Pancreas (tissue), 10 donors: ENCODE measurements at regions not wholly inside any gene's neighbourhood (a gene's known extent, or its start where the extent isn't known, plus 50 kb on each side); places are given as distances from the start of the nearest gene placed in this dataset.

Experiments
- ATAC-seq, 4 donors: fragments of 200-7000 bp; cut with Tn5 transposase; one replicate each; pipeline versions ENCODE4 v1.8.0 to v1.9.1; 2020; ENCODE audit warnings: mild to moderate bottlenecking in 4 of 4, moderate library complexity in 4 of 4
- DNase-seq, 6 donors: peaks; one replicate each; pipeline ENCODE4 v3.0.0-alpha.2; 2020
- FAIRE-seq: peaks from 2 replicates; lab custom pipeline; 2012; peaks lifted over from hg19 to GRCh38; lab: Jason Lieb, UNC
- H3K27ac ChIP-seq, 4 donors: fragments of 200-600 bp; sonication (generic); 1 replicate in 3 of 4; 2 replicates in 1 of 4; pipeline versions ENCODE4 v1.5.0 to v1.8.0; 2020
- H3K27me3 ChIP-seq, 4 donors: fragments of 200-600 bp; one replicate each; pipeline ENCODE4 v1.8.0; 2021
- H3K36me3 ChIP-seq, 3 donors: fragments of 200-600 bp; sonication (generic) in 1 of 3; one replicate each; pipeline versions ENCODE4 v1.5.0 to v1.8.0; 2020 to 2021
- H3K4me1 ChIP-seq, 3 donors: fragments of 200-600 bp; one replicate each; pipeline ENCODE4 v1.8.0; 2021
- H3K4me3 ChIP-seq, 4 donors: fragments of 200-600 bp; sonication (generic) in 2 of 4; one replicate each; pipeline versions ENCODE4 v1.5.0 to v1.8.0; 2020 to 2021
- H3K9me3 ChIP-seq, 4 donors: fragments of 200-600 bp; one replicate each; pipeline ENCODE4 v1.8.0; 2021
- WGBS, 2 donors: extraction: QIAGEN DNeasy Blood & Tissue Kit; methylation state at CpG; one replicate each; pipeline ENCODE4 v1.1.7; 2013; 5-methylcytosine and 5-hydroxymethylcytosine counted together
- intact Hi-C, 3 donors: fragments of 100-400 bp; cut with DNase I; formaldehyde crosslinking; loops; one replicate each; pipeline versions ENCODE4 v1.11.1 to v1.14.2; 2022
- TF ChIP-seq, protein P1 (sequence below), 4 donors: fragments of 200-600 bp; sonication (generic) in 3 of 4; IDR thresholded peaks; one replicate each; pipeline versions ENCODE4 v1.5.0 to v1.8.0; 2021; ENCODE audit warnings: antibody characterized with exemption in 4 of 4
- donor health status: healthy with polysubstance abuse.
- donor health status: DM: no; HTN: no; CAD: no; lungs with moderate emphysema.
- donor health status: DM: no; HTN: no; CAD: no.
- donor health status: control.
- donor health status: control.
- donor health status: Bipolar disorder and iron deficiency.
- donor health status: DM: yes; HTN: yes; CAD: no.
- donor health status: DM: no; HTN: no; CAD: no.
- donor health status: DM: no; HTN: no; CAD: no.
- donor health status: DM: yes; HTN: yes; CAD: no.

GRCh38 chr14:61186341-61187195, 94.6 kb downstream of the TMEM30B start:
- ATAC-seq (no peak), DNase-seq (no peak), FAIRE-seq (no peak)
- no peaks in the 10 kb centered on the region for H3K27me3 ChIP-seq
- H3K4me1 ChIP-seq, result no peaks in the 10 kb centered on the region
- WGBS, 2 donors, result 82 to 92% methylated on average over 7 of the region's 7 CpGs
- H3K4me3 ChIP-seq, result no peak overlapping the region
- no peaks in the 10 kb centered on the region for H3K9me3 ChIP-seq
- H3K27ac ChIP-seq, result no peak overlapping the region
- TF ChIP-seq, protein P1, sequence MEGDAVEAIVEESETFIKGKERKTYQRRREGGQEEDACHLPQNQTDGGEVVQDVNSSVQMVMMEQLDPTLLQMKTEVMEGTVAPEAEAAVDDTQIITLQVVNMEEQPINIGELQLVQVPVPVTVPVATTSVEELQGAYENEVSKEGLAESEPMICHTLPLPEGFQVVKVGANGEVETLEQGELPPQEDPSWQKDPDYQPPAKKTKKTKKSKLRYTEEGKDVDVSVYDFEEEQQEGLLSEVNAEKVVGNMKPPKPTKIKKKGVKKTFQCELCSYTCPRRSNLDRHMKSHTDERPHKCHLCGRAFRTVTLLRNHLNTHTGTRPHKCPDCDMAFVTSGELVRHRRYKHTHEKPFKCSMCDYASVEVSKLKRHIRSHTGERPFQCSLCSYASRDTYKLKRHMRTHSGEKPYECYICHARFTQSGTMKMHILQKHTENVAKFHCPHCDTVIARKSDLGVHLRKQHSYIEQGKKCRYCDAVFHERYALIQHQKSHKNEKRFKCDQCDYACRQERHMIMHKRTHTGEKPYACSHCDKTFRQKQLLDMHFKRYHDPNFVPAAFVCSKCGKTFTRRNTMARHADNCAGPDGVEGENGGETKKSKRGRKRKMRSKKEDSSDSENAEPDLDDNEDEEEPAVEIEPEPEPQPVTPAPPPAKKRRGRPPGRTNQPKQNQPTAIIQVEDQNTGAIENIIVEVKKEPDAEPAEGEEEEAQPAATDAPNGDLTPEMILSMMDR (IDR thresholded peaks at IDR 0.05), result no peak
- intact Hi-C loops, result no loop called here
- H3K36me3 ChIP-seq, result no peaks in the 10 kb centered on the region

- H3K36me3 ChIP-seq, result no peaks in the 10 kb centered on the region
- no peak for ATAC-seq
- intact Hi-C loops, result no loop called here
- H3K27me3 ChIP-seq, result no peaks in the 10 kb centered on the region
- H3K27ac ChIP-seq, result no peak overlapping the region
- no peak for FAIRE-seq
- no peaks in the 10 kb centered on the region for H3K9me3 ChIP-seq
- no peak for DNase-seq
- H3K4me1 ChIP-seq, result no peaks in the 10 kb centered on the region
- WGBS, 2 donors, result 69 to 75% methylated on average over 2 of the region's 2 CpGs
- H3K4me3 ChIP-seq, result no peak overlapping the region
- TF ChIP-seq, protein P1 (IDR thresholded peaks at IDR 0.05), result no peak
Measured at GRCh38 chr14:61185534-61185933, 95.6 kb downstream of the TMEM30B start.

DNA sequence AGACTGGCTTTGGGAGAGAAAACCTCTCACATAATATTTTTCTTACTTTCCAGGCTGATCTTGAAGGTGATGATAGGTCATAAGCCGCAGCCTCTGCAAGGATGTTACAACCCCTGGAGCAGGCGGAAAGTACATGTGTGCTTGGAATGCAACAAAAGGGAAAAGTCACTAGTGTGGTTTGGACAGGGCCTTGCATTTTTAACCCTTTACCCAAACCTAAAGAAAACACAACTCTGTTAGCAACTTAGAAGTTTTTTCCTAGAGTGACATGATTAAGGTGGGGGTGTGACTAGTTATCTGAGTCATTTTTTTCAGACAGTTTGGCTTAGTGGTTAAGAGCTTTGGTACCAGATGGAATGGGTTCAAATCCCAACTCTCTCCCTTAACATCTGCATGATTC, 97.0 kb downstream of the TMEM30B start:
- WGBS, 2 donors, result 88 to 92% methylated on average over 2 of the region's 2 CpGs
- Histone ChIP-seq H3K9me3 (no peaks in the 10 kb centered on the region), H3K27me3 (no peaks in the 10 kb centered on the region), H3K27ac (no peak overlapping the region), H3K36me3 (no peaks in the 10 kb centered on the region), H3K4me3 (no peak overlapping the region), H3K4me1 (no peaks in the 10 kb centered on the region)
- DNase-seq (no peak), FAIRE-seq (no peak), ATAC-seq (no peak)
- intact Hi-C loops, result no loop called here
- TF ChIP-seq, protein P1 (IDR thresholded peaks at IDR 0.05), result no peak

DNA sequence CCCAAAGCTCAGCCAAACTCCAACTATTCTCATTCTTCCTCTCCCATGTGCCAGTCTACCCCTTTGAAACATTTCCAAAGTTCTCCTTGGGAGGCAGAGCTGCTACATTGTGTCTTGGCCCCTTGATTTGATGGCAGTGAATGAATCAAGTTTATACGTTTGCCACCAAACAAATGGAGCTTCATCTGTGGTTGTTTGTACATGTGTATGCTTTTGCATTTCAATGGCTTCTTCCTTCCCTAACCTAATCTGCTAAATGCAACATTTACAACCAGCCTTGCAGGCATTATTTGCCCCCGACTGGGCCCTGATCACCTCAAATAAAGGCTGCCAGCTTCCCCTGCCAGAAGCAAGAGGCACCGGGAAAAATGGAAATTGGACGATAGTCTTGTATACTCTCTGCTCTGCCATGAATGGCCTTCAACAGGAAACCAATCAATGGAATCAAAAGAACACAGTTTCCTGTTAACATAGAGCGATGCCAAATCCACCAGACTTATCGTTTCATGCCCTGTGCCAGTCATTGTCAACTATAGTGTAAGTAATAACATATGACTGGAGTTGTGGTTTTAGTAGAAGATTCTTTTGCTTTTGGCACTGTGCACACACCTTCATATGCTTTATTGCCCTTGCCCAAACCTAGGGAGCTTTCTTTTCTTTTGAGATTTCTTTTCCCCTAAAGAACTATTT, 97.8 kb downstream of the TMEM30B start:
- DNase-seq, result no peak
- TF ChIP-seq, protein P1 (IDR thresholded peaks at IDR 0.05), result no peak
- no peaks in the 10 kb centered on the region for H3K36me3 ChIP-seq
- FAIRE-seq, result no peak
- no peaks in the 10 kb centered on the region for H3K27me3 ChIP-seq
- no peaks in the 10 kb centered on the region for H3K9me3 ChIP-seq
- no peak overlapping the region for H3K27ac ChIP-seq
- no peaks in the 10 kb centered on the region for H3K4me1 ChIP-seq
- WGBS, 2 donors, result 17 to 23% methylated on average over 6 of the region's 6 CpGs
- H3K4me3 ChIP-seq, result no peak overlapping the region
- ATAC-seq, result peak in 3 of 4 donors; percentile 31 to 78 (median 40)
- intact Hi-C loops, result no loop called here
